Suprapubic skin (tissue), 4 donors: ENCODE measurements at regions not wholly inside any gene's neighbourhood (a gene's known extent, or its start where the extent isn't known, plus 50 kb on each side); places are given as distances from the start of the nearest gene placed in this dataset.

ENCODE experiments used
- DNase-seq, 2 donors: peaks; one replicate each; pipeline ENCODE4 v3.0.0-alpha.2; 2019; ENCODE audit warnings: low spot score in 2 of 2
- H3K27ac ChIP-seq: fragments of 200-600 bp; sonication (generic); one replicate; pipeline ENCODE4 v1.5.1; 2019
- H3K27me3 ChIP-seq: fragments of 200-600 bp; sonication (generic); one replicate; pipeline ENCODE4 v1.5.1; 2019
- H3K36me3 ChIP-seq: fragments of 200-600 bp; sonication (generic); one replicate; pipeline ENCODE4 v1.5.1; 2019
- H3K4me1 ChIP-seq: fragments of 200-600 bp; sonication (generic); one replicate; pipeline ENCODE4 v1.5.1; 2019
- H3K4me3 ChIP-seq: fragments of 200-600 bp; sonication (generic); one replicate; pipeline ENCODE4 v1.5.1; 2019; ENCODE audit warnings: mild to moderate bottlenecking
- H3K9me3 ChIP-seq: fragments of 200-600 bp; sonication (generic); one replicate; pipeline ENCODE4 v1.5.1; 2019
- EP300 ChIP-seq: sonication (generic); formaldehyde crosslinking; IDR thresholded peaks from one replicate; pipeline ENCODE4 v1.6.1; 2017; ENCODE audit warnings: antibody characterized with exemption
- POLR2A ChIP-seq, 2 donors: fragments of 450-650 bp; IDR thresholded peaks; one replicate each; pipeline ENCODE4 v1.6.1; 2017; ENCODE audit warnings: antibody characterized with exemption in 2 of 2, mild to moderate bottlenecking in 2 of 2, moderate library complexity in 2 of 2
- POLR2AphosphoS5 ChIP-seq, 3 donors: sonication (generic); formaldehyde crosslinking; IDR thresholded peaks; one replicate each; pipeline ENCODE4 v1.6.1; 2017; ENCODE audit warnings: antibody characterized with exemption in 3 of 3
- WGBS: methylation state at CpG from one replicate; pipeline ENCODE4 v1.1.5; 2018; 5-methylcytosine and 5-hydroxymethylcytosine counted together
- TF ChIP-seq, protein P1 (sequence below), 2 donors: fragments of 200-600 bp in 1 of 2; fragments of 450-650 bp in 1 of 2; sonication (generic) in 1 of 2; IDR thresholded peaks; one replicate each; pipeline ENCODE4 v1.5.1; 2016 to 2019; ENCODE audit warnings: antibody characterized with exemption in 2 of 2, mild to moderate bottlenecking in 1 of 2, moderate library complexity in 1 of 2

GRCh38 chr1:4137621-4138415, 237.7 kb upstream of the C1orf174 start:
- peaks cover 46% of the 10 kb centered on the region for H3K27me3 ChIP-seq
- TF ChIP-seq POLR2A (IDR thresholded peaks at IDR 0.05): no peak
- no peak for TF ChIP-seq POLR2AphosphoS5 (IDR thresholded peaks at IDR 0.05)
- TF ChIP-seq, protein P1, sequence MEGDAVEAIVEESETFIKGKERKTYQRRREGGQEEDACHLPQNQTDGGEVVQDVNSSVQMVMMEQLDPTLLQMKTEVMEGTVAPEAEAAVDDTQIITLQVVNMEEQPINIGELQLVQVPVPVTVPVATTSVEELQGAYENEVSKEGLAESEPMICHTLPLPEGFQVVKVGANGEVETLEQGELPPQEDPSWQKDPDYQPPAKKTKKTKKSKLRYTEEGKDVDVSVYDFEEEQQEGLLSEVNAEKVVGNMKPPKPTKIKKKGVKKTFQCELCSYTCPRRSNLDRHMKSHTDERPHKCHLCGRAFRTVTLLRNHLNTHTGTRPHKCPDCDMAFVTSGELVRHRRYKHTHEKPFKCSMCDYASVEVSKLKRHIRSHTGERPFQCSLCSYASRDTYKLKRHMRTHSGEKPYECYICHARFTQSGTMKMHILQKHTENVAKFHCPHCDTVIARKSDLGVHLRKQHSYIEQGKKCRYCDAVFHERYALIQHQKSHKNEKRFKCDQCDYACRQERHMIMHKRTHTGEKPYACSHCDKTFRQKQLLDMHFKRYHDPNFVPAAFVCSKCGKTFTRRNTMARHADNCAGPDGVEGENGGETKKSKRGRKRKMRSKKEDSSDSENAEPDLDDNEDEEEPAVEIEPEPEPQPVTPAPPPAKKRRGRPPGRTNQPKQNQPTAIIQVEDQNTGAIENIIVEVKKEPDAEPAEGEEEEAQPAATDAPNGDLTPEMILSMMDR (IDR thresholded peaks at IDR 0.05): no peak
- no peak for TF ChIP-seq EP300
- no peaks in the 10 kb centered on the region for H3K9me3 ChIP-seq
- DNase-seq: no peak
- no peak overlapping the region for H3K4me3 ChIP-seq
- no peaks in the 10 kb centered on the region for H3K36me3 ChIP-seq
- H3K4me1 ChIP-seq: no peaks in the 10 kb centered on the region
- no peak overlapping the region for H3K27ac ChIP-seq
- WGBS: 51% methylated on average over 14 of the region's 14 CpGs

DNA sequence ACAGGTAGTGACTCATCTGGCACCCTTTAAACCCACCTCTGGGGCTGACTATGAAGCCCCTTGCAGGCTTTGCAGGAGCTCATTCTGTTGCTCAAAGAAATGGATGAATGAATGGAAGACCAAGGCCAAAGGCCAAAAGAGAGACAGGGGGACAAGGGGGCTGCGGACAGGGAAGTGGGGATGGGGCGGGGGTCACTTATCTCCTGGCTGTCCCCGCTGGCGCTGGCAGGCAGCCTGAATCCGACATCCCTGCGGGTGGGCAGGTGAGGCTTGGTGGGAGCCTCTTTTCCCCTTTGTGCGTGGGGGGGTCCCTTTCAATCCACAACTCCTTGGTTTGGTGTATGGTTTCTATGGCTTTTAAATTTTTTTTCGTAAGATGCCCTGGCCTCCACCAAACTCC, 239.6 kb upstream of the C1orf174 start:
- TF ChIP-seq EP300: no peak
- TF ChIP-seq, protein P1 (IDR thresholded peaks at IDR 0.05): no peak
- H3K9me3 ChIP-seq: no peaks in the 10 kb centered on the region
- no peaks in the 10 kb centered on the region for H3K4me1 ChIP-seq
- H3K27me3 ChIP-seq: peaks cover 35% of the 10 kb centered on the region
- 90% methylated on average over 8 of the region's 8 CpGs for WGBS
- H3K36me3 ChIP-seq: no peaks in the 10 kb centered on the region
- no peak overlapping the region for H3K27ac ChIP-seq
- DNase-seq: no peak
- no peak overlapping the region for H3K4me3 ChIP-seq

DNA sequence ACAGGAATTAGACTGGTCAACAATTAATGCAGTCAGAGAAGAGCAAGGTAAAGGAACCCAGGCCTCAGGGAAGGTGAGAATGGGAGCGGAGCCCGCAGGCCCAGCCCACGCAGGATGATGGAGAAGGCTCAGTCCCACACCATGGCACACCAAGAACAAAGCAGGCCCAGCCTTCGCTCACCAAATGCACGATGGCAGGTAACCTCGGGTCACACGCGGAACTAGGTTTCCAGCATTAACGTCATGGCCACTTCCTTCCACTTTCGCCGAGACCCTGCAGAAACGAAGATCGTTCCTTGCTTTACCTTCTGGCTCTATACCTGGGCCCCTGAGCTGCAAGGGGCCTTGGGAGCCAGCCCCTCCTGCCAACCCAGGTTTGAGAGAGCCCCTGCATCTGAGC, 240.2 kb upstream of the C1orf174 start:
- Histone ChIP-seq H3K36me3 (no peaks in the 10 kb centered on the region), H3K4me1 (no peaks in the 10 kb centered on the region), H3K27me3 (peaks cover 35% of the 10 kb centered on the region), H3K27ac (no peak overlapping the region), H3K4me3 (no peak overlapping the region), H3K9me3 (no peaks in the 10 kb centered on the region)
- 93% methylated on average over 13 of the region's 13 CpGs for WGBS
- no peak for DNase-seq
- no peak for TF ChIP-seq POLR2A (IDR thresholded peaks at IDR 0.05)

GRCh38 chr1:4140821-4141220, 240.7 kb upstream of the C1orf174 start:
- TF ChIP-seq EP300 (no peak), POLR2AphosphoS5 (IDR thresholded peaks at IDR 0.05) (no peak), POLR2A (IDR thresholded peaks at IDR 0.05) (no peak)
- TF ChIP-seq, protein P1 (IDR thresholded peaks at IDR 0.05): no peak
- no peaks in the 10 kb centered on the region for H3K9me3 ChIP-seq
- no peak overlapping the region for H3K4me3 ChIP-seq
- no peak for DNase-seq
- WGBS: 84% methylated on average over 7 of the region's 9 CpGs
- H3K4me1 ChIP-seq: no peaks in the 10 kb centered on the region
- no peaks in the 10 kb centered on the region for H3K36me3 ChIP-seq
- no peak overlapping the region for H3K27ac ChIP-seq
- peaks cover 35% of the 10 kb centered on the region for H3K27me3 ChIP-seq

DNA sequence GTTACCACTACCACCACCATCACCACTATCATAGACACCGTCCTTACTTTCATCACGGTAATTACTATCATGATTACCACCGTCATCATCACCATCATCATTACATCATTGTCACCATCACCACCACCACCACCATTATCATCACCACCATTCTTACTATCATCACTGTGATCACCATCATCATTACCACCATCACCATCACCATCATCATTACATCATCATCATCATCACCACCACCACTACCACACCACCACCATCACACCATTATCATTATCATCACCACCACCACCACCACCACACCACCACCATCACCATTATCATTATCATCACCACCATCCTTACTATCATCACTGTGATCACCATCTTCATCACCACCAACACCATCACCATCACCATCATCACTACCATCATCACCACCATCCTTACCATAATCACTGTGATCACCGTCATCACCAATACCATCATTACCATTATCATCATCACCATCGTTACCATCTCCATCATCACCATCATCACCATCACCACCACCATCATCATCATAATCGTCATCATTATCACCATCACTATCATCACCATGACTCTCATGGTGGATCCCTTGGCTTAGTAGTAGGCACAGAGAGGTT, 244.4 kb upstream of the C1orf174 start:
- TF ChIP-seq EP300 (no peak), POLR2AphosphoS5 (IDR thresholded peaks at IDR 0.05) (no peak), POLR2A (IDR thresholded peaks at IDR 0.05) (no peak)
- TF ChIP-seq, protein P1 (IDR thresholded peaks at IDR 0.05): no peak
- no peaks in the 10 kb centered on the region for H3K9me3 ChIP-seq
- no peak overlapping the region for H3K27ac ChIP-seq
- H3K36me3 ChIP-seq: no peaks in the 10 kb centered on the region
- H3K4me1 ChIP-seq: no peaks in the 10 kb centered on the region
- DNase-seq: no peak
- no peak overlapping the region for H3K4me3 ChIP-seq
- whole genome bisulfite sequencing: 93% methylated on average over 6 of the region's 6 CpGs
- H3K27me3 ChIP-seq: peaks cover 30% of the 10 kb centered on the region
